ENCODE measurements at regions not wholly inside any gene's neighbourhood (a gene's known extent, or its start where the extent isn't known, plus 50 kb on each side); places are given as distances from the start of the nearest gene placed in this dataset.
"Not testable (repeated sequence)": the region's sequence is repeated elsewhere in the genome, so short reads cannot be mapped to it uniquely, and the experiment has no call there.

DNA sequence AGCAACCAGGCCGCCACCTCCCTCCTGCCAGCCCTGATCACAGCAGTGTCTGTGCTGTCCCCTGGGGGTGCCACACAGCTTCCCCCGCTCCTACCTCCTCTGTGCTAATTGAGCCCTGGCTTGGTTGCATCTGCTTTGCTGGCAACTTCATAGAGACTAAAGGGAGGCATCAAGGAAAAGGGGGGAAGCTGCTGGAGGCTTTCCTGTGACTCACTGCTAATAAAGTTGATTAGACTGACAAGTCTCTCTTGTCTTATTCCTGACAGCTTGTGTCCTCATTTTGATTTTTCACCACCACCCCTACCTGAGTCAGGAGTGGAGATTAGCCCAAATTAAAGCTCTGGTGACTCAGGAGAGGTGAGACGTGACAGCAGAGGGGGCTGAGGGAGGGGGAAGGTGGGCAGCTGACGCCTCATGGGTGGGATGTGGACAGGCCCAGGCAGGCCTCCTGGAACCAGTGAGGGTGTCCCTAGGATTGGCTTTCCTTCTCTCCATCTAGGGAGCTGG is 310.0 kb downstream of the CBLN1 start:
- DNase-seq, result no peak

DNA sequence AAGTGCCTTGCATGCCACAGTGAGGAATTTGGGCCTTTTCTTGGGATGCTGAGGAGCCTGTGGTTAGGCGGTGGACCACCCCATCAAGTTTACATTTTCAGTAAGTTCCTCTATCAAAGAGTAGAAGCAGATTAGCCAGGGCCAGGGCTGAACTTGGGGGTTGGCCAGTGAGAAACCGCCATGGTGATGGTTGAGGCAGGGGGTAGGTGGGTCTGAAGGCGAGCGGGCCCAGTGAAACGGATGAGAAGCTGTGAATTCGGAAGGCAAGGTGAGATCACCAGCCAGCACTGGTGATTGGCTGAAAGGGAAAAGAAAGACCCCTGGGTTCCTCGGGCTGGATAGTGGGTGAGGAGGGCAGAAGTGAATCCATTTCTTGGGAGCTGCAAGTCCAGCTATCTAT is 311.4 kb downstream of the CBLN1 start:
- DNase-seq, result no peak

DNA sequence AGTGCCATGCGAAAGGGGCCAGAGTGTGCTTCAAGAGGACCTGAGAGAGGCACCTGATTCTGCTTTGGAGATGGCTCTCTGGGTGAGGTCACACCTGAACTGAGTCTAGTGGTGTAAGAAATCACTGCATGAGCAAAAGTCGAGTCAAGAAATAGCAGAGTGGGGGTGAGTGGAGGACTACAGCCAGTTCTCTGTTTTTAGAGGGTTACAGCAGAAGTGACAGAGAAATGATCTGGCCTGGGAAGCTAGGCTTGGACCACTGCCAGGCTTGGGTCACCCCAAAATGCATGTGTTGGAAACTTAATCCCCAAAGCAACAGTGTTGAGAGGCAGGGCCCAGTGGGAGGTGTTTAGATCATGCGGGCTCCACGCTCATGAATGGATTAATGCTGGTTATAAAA is 312.0 kb downstream of the CBLN1 start:
- no peak for DNase-seq

DNA sequence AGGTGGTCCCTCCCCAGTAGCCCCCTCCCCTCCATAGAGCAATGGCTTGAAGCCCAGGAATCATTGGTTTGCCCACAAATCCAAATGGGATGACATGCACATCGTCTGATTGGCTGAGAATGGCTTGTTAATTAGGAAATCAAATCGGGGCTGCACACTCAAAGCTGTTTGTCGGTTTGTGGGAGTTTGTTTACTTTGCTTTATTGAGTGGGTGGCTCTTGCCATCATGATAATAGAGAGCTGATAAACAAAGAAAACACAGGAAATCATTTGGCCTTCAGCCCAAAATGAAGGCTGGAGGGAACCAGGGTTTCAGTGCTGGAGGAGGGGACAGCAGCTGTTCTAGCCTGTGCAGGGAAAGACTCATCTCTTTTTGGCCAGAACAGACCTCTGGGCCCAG is 316.3 kb downstream of the CBLN1 start:
- DNase-seq, result no peak

DNA sequence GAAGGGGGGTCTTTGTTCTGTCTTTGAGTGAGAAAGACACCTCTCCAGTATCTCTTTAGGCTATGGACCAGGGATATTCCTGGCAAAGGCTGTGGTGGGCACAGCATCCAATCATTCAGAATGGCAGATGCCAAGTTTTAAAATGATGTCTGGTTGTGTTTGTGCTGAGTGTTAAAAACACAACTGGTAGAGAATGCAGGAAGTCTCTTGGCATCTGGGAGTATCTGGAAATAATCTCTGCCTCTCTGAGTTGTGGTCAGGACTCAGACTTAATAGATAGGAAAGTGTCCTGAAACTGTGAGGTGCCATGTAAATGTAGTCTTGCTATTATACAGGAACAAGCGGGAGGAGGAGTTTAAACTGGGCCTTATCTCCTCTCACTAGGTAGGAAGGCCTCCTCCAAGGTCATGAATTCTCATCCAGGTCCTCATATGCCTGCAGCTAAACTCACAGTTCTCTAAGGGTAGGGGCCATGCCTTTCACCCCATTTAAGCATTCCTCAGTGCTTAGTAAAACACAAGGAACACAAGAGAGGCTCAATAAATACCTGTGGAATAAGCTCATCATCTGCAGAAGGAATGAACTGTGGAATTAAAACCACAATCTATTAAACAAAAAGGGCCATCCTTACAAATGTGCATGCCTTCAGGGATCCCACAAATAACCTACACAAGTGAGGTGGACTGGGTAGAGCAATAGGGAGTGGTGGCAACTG is 317.6 kb downstream of the CBLN1 start:
- DNase-seq, result no peak

DNA sequence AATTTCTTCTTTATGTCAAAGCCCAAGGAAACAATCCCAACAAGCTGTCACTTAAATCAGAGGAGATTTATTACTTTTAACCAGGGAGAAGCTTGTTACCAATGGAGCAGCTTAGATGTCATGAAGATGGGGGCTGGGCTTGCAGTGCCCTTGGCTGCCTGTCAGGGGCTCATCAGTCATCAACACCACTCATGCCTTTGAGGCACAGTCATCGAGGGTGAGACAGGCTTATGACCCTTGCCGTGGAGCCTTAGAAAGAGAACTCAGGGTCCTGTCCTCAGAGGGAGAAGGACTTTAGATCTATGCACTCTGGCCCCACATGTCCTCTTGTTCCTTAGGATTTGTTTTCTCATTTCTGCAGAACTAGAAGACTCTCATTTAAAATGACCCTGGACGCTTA is 318.3 kb downstream of the CBLN1 start:
- no peak for DNase-seq

DNA sequence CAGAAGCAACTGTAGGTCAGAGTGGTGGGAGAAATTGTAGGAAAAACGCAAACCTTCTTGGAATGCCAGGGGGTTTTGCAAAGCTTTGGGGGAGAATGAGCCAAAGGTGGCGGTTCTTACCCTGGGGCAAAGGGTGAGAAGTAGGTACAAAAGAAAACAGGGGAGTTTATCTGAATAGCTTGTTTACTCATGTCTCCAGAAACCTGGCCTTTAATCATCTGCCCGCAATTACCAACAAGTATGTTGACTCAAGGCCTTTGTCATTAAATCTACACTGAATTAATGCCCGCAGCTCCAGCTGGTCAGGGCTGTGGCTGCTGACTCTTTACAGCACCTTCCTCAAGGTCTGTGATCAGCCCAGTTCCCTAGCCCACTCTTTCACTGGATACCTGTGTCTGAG is 320.1 kb downstream of the CBLN1 start:
- DNase-seq, result no peak

DNA sequence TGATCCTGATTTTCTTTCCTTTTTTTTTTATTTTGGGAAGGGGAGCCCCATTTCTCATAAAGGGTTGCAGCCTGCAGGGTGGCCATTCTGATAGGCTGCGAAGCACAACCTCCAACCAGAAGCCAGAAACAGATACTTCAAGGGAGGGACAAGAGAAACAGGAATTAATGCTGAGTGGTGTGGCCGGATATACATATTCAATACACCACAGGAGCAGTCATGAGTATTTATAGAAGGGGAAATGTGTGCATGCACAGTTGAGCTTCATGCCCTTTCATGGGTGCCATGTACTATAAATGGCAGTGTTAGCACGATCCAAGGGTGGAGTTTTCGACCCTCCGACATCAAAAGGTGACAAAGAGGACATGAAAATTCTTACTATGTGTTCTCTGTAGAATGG is 320.8 kb downstream of the CBLN1 start:
- DNase-seq, result no peak

DNA sequence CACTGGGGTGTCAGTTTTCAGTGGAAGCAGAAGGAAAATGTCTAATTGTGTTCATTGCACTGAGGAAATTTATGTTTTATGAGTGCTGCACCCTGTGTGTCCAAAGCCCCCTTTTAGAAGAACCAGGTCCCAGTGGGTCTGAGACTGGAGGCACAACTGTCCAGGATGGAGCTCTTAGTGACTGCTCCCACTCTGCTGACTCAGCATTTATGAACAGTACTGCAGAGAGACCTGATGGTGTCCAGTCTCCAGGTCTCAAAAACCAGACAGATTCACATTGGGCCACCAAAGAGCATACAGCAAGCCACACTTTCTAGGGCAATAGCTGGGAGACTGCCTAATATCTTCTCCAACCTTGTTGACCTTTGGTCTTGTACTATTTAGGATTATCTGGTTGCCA is 321.9 kb downstream of the CBLN1 start:
- DNase-seq, result no peak

DNA sequence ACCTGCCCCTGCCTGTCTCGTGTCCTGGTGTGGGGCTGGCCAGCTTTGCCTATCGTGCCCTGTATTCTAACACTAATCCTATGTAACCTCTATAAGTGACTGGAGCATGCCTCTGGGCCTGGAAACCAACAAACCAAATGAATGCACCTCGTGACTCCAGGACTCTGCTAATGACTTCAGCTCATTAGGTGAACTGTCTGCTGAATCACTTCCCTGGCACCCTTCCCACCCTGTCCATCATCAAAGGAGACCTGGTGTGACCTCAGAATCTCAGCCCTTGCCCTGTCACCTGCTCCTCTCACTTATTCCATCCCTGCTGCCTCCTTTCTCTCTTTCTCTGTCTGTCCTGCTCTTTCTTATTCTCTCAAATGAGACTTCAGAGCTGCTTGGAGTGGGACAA is 322.4 kb downstream of the CBLN1 start:
- no peak for DNase-seq

DNA sequence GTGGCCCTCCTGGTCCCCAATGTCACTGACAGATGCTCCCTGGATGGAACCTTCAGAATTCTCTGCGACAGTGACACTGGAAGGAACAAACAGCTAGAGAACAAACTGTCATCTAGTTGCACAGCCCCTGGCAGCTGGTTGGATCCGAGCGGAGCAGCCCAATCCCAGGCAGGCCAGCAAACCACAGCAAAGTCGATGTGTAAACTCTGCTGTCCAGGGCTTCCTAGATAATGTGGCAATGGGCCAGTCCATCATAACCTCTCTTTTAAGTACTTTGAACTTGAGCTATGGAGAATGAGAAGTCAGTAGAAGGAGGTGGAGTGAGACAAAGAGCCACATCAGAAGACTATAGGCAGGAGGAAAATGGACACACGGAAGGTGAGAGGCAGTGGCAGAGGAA is 323.0 kb downstream of the CBLN1 start:
- no peak for DNase-seq

DNA sequence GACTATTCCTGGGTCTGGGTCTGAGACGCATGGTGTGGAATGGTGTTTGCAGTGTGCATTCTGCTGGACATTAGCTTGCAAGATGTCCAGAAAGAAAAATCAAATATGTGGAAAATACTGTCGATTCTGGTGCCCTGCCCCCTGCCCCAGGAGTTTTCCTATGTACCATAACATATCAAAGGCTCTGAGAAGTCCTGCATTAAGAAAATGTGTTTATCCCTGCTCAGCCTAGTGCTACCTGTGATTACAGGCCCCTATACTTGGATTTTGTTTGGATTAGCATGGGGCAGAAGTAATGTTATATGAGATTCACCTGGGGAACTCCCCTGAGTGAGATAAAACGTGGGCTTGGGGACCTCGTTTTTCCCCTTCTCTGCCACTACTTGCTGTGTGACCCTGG is 325.0 kb downstream of the CBLN1 start:
- DNase-seq, result no peak

DNA sequence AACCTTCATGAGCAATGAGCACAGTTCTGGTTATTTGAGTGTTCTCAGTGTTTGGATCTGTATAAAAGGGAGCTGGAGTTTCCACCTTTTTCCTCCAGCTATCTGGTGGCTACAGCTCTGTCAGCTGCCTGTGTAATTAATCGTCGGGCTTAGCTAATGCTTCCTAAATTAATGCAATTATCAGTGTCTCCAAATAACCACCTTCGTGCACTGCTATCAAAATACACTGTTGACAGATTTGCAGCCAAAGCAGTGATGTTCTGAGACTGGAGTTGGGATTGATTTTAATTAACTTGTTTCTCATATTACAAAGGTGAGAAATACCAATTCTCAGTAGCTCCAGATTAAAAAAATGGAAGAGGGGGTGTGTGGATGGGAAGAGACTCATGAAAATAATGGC is 325.8 kb downstream of the CBLN1 start:
- DNase-seq, result no peak

DNA sequence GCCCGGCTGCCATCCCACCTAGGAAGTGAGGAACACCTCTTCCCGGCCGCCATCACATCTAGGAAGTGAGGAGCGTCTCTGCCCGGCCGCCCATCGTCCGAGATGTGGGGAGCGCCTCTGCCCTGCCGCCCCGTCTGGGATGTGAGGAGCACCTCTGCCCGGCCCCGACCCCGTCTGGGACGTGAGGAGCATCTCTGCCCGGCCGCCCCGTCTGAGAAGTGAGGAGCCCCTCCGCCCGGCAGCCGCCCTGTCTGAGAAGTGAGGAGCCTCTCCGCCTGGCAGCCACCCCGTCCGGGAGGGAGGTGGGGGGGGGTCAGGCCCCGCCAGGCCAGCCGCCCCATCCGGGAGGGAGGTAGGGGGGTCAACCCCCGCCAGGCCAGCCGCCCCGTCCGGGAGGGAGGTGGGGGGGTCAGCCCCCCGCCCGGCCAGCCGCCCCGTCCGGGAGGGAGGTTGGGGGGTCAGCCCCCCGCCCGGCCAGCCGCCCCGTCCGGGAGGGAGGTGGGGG is 330.0 kb downstream of the CBLN1 start:
- DNase-seq, result not testable (repeated sequence)

DNA sequence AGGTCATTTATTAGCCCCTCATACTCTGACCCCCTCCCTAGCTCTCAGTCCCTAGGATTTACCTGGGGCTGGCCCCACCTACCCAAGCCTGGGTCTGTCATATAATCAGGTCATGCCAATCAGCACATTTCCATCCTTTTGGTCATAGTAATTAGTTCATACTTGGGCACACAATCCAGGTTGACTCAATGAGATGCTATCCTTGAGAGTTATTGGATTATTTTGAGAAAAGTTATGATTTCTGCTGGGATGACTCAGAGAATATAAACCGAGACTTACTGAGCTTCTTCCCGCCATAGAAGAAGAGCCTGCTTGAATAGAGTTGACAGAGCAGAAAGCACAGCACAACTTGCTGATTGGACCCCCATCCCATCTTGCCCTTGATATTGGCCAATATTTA is 331.5 kb downstream of the CBLN1 start:
- no peak for DNase-seq

DNA sequence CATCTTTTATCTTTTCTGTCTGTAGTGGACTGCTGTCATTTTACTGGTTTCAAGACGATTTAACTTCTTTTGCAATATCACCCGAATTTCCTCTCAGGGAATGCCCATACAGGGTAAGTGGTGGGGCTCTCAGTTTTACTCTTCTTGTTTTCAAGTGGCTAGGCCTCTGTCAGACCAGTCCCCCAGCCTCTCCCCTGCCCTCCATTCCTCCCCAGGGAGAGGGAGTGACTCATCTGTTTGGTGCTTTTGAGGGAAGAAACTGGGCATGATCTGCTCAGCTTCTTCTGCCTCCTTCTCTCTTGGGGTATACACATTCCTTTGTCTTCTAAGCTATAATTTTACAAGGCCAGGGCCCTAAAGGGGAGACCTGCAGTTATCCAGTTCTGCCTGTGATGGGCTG is 332.0 kb downstream of the CBLN1 start:
- DNase-seq, result no peak

DNA sequence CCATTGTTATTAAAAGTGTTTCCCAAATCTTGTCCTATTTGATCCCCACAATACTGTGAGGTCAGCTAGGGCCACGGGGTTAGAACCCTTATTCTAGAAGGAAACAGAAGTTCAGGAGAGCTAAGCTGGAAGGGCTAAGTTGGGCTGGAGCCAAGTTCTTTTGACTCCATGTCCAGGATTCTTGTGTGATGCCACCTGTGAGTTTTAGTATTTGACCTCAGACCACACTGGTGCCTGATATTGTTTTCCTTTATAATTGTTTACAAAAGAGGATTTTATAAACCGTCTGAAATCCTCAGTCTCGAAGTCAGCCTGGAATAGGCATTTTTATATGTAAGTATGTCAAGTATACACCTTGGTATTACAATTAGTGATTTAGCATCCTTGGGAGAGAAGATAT is 332.7 kb downstream of the CBLN1 start:
- DNase-seq, result no peak

DNA sequence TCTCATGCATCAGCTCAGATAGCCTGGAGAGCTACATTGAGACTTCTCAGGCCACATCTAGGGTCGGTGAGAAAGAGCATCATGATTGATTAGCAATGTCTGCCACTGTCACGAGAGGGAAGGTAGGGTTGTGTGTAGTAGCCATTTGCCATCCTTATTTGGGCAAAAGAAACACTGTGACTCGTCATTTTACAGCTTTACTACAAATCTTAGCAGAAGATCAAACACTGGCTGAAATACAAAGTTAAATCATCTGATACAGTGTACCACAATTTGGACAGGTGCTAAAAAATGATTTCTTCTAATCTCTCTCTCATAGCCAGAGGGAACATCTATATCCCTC is 334.3 kb downstream of the CBLN1 start:
- DNase-seq, result no peak

DNA sequence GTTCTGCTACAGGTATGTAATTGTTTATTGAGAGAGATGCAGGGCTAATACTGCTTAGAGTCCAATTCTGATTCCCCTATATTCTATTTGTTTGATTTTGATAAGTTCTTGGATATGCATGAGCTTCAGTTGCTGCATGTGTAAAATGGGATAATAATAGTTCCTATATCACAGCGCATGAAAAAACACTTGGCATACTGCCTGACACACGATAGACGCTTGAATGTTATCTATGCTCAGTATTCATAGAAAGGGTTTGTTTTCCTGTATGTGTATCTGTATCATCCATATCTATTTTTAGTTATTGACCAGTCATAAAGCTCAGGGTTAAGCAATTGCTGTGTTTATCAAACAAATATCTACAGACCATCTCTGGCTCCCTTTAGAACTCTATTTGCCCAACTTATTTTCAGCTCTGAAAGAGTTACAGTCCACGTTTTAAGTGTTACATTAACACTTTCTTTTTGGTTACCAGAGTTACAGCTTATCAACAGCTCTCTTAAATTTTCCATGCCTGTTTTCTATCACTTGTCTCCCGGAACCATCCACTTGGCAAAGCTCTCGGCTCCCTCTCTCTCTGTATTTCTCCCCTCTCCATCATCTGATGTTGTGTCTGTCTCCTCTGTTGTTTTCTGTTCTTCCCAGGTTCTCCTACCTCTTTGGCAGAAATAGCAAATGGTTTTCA is 334.8 kb downstream of the CBLN1 start:
- DNase-seq, result no peak

DNA sequence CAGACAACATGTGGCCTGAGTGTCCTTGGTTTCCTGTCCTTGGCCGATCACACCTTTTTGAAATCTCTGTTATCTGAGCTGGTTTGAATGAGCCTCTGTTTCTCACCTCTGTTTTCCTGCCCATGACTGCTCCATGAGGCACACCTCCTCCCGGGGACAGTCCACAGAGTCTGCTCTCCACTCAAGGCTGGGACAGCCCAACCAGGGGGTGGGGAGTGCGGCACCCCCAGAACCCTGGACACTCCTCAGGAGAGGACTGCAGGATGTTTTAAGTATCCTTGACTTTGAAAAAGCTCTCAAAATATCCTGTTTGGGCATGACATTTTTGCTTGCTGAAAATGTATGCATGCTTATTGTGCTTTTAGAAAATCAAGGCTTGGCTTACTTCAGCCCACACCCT is 333.0 kb upstream of the N4BP1 start:
- DNase-seq, result no peak

DNA sequence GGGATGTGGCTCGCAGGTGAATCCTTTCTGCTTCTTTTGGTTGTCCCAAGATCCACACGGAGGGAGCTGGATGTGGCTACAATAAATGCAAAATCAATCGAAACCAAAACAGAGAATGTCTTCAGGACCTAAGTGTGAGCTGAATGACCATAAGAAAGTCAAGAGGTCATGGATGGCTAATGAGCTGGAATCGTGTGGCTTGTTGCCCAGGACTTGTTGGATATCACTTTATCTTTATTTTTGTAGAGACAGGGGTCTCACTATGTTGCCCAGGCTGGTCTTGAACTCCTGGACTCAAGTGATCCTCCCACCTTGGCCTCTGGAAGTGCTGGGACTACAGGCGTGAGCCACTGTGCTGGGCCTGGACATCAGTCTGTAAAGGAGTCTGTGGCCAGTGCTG is 326.8 kb upstream of the N4BP1 start:
- DNase-seq, result no peak

DNA sequence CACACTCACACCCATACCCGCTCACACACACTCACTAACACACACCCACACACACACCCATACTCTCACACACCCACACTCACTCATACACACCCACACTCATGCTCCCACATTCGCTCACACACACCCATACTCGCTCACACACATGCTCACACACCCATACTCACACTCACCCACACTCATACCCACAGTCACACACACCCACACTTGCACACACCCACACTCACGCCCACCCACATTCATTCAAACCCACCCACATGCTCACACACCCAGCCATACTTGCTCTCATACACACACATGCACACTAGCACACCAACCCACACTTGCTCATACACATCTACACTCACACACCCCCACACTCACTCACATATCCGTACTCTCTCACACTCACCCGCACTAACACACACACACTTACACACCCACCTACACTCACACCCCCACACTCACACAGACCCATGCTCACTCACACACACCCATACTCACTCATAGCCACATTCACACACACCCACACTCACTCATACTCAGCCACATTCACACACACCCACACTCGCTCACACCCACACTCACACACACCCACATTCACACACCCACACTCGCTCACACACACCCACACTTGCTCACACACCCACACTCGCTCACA is 322.4 kb upstream of the N4BP1 start:
- DNase-seq, result no peak

DNA sequence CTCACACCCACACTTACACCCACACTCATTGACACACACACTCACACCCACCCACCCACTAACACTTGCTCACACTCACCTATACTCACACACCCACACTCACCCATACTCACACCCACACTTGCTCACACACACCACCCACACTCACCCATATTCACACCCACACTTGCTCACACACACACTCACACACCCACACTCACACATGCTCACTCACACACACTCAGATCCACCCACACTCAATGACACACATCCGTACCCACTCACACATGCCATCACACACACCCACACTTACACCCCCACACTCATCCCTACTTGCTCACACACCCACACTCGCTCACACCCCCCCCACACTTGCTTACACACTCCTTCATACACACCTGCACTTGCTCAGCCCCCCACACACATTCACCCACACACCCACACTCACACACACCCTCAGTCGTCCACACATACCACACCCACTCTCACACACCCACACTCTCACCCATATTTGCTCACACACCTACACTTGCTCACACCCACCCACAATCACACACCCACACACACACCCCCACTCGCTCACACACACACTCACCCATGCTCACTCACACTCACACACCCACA is 321.1 kb upstream of the N4BP1 start:
- no peak for DNase-seq

DNA sequence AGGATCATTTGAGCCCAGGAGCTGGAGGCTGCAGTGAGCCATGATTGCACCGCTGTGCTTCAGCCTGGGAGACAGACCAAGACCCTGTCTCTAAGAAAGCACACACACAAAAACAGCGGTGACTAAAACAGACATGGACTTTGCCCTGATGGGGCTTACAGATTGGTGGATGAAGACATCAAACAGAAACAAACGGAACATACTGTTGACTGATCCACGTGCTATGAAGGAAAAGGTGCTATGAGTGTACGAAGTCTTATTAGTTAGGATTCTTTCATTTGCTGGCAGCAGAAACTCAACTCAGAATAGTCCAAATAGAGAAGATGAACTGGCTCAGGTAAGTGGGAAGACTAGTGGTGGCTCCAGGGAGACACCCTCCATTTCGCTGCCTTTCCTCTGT is 309.8 kb upstream of the N4BP1 start:
- no peak for DNase-seq
